GM08714 (cell line): ENCODE measurements at regions not wholly inside any gene's neighbourhood (a gene's known extent, or its start where the extent isn't known, plus 50 kb on each side); places are given as distances from the start of the nearest gene placed in this dataset.

Source experiments
- H3K4me3 ChIP-seq: fragments of 200-500 bp; sonication (Bioruptor generic); 2 replicates; pipeline ENCODE4 v1.5.1; 2014; ENCODE audit warnings: mild to moderate bottlenecking, low read length, inconsistent platforms
- ZNF274 ChIP-seq: IDR thresholded peaks from 2 replicates; pipeline ENCODE4 v1.6.1; 2012; ENCODE audit warnings: mild to moderate bottlenecking, low read depth, low read length

GRCh38 chr16:79933603-79934002 lies 333.1 kb upstream of the MAF start:
- H3K4me3 ChIP-seq, result no peak overlapping the region
- no peak for TF ChIP-seq ZNF274

- no peak overlapping the region for H3K4me3 ChIP-seq
- TF ChIP-seq ZNF274, result no peak
Observed at GRCh38 chr16:79932572-79932971, 332.0 kb upstream of the MAF start.

GRCh38 chr16:79931721-79932120 lies 331.2 kb upstream of the MAF start:
- H3K4me3 ChIP-seq, result no peak overlapping the region
- TF ChIP-seq ZNF274, result no peak

DNA sequence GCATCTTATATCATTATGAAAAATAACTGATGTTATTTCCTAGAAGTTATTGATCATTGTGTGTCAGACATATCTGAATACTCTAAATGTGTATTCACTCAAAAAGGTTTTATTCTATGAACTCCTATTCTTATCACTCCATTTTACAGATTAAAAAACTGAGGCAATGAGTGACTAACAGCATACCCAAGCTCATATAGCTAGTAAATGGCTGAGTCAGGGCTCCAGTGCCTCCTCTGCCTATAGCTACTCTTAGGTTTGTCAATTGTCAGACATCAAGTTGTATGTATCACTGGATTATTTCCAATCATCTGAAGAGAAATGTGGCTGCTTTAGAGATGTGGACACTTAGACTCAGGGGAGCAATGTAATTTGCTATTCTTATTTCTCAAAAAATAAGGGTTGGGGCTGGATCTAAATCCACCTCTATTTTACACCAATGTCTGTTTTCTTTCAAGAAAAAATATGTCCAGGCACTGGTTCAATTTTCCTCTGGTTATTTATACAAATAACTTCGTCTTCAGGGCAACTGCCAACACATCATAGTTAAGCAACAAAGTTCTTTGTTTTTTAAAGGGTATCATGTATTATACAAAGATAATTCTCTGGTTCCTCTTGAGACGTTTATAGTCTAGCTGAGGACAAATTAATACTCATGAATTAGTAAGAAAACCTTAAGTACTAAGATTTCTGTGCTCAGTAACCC lies 328.9 kb upstream of the MAF start:
- no peak for TF ChIP-seq ZNF274
- H3K4me3 ChIP-seq, result no peak overlapping the region

GRCh38 chr16:79928142-79928873 lies 327.8 kb upstream of the MAF start:
- no peak overlapping the region for H3K4me3 ChIP-seq
- no peak for TF ChIP-seq ZNF274

DNA sequence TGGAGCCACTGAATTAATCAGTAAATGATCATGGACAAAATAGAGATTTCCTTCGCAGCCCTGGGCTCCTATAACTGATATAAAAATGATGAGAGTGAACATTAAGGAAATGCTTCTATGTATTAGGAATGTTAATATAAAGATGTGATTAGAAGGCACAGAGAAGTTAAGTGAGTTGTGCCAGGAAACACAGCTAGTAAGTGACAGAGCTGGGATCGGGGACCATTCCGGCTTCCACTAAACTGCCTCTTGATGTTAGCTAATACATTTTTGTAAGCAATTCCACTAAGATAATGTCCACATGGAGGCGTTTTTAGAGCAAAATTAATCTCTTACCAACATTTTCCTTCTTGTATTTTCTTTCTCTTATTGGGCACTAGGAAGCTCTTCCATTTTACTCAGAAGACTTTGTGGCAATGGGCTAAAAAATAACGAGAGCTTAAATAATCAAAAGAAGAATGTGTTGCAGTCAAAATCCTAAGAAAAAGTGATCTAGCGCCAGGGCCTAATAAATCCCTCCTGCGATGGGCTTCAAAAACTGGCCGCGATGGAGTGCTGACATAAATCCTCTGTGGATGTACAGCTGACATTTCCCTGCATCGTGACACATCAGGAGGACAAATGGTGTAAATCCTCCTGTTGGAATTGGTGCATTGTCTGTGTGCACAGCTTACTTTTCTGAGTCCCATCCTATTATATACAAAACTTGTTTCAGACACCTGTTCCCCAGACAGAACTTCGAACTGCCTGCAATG lies 326.1 kb upstream of the MAF start:
- no peak for TF ChIP-seq ZNF274
- H3K4me3 ChIP-seq, result no peak overlapping the region

- H3K4me3 ChIP-seq, result no peak overlapping the region
- no peak for TF ChIP-seq ZNF274
Observed at GRCh38 chr16:79923431-79923830, 322.9 kb upstream of the MAF start.

DNA sequence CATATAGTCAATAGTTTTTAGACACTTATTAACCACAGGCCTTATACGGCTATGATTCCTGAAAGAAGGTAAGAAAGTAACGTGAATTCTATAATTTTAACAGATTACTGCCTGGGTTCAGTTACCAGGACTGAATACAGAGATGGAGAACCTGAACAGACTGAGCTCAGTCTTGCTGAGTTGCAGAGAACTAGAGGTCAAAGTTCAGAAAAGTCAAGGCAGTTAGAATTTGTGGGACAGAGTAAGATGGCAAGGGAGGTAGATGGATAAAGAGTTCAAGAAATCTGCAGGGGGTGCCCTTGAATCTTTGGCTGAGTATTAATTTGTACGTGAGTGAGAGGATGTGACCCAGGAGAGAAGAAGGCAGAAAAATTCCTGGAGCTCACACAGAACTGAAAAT lies 320.1 kb upstream of the MAF start:
- no peak for TF ChIP-seq ZNF274
- no peak overlapping the region for H3K4me3 ChIP-seq

DNA sequence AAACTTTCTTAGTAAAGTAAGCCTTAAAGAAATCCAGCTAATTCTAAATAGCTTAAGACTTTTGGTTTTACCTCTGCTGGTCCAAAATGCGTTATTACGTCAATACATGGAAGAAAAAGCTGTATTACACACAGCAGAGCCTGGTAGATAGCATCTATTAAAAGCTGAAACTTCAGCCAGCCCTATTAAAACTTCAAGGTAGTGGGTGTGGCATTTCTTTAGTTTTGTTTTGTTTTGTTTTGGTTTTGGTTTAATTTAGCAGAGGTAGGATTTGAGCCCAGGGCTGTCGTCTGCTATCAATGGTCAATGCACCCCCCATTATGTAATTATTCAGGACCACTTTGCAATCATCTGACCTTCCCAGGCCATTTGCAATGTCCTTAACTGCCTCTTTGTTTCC lies 318.4 kb upstream of the MAF start:
- H3K4me3 ChIP-seq, result no peak overlapping the region
- no peak for TF ChIP-seq ZNF274

- no peak overlapping the region for H3K4me3 ChIP-seq
- no peak for TF ChIP-seq ZNF274
Observed at GRCh38 chr16:79915761-79916160, 315.2 kb upstream of the MAF start.

DNA sequence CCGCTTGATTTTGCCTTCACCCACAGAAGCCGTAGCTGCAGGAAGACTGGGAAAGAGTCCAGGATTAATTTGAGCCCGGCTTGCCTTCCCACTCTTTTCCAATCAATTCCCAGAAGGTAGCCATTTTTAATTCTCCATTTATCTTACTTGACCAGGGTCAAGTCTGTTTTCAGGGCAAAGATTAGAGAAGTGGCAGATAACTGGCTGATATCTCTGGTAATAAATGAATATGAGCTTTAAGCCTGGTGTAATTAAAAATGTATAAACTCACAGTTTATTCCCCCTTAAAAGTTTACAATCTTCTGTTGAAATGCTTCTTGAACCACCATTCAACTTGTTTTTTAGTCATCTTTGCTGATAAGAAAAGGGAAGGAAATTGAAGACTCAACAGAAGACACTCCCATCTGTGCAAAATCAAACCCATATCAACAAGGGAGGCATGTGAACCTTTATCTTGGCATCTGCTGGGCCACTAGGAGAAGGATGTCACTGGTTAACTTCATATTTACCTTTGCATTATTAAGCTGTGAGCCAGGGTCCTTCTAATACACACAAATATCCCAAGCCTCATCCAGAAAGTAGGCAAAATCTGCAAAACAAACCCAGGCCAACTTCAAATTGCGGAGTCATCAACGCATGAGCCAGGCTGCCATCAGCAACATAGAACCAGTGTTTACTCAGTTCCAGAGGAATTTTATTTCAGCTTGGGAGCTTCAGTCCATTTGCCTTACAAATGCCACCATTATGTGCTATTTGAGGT lies 314.6 kb upstream of the MAF start:
- TF ChIP-seq ZNF274, result no peak
- H3K4me3 ChIP-seq, result no peak overlapping the region

GRCh38 chr16:79912592-79913310 lies 312.2 kb upstream of the MAF start:
- H3K4me3 ChIP-seq, result no peak overlapping the region
- no peak for TF ChIP-seq ZNF274

DNA sequence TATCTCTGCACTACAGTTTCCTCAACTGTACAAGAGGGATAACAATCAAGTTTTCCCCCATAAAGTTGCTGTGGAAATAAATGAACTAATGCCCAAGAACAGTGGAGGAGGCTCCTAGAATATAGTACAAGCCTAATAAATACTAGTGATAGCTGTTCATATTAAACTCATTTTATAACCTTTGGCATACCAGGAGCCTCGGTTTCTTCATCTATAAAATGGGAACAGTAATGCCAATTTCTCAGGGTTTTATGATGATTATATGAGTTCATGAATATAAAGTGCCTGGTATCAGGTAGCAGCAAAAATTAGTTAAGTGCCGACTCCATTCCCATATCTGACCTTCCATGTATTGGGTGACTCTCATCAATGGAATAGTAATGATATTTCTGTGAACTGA lies 311.1 kb upstream of the MAF start:
- TF ChIP-seq ZNF274, result no peak
- no peak overlapping the region for H3K4me3 ChIP-seq

- no peak overlapping the region for H3K4me3 ChIP-seq
- TF ChIP-seq ZNF274, result no peak
Observed at GRCh38 chr16:79909571-79909970, 309.0 kb upstream of the MAF start.

DNA sequence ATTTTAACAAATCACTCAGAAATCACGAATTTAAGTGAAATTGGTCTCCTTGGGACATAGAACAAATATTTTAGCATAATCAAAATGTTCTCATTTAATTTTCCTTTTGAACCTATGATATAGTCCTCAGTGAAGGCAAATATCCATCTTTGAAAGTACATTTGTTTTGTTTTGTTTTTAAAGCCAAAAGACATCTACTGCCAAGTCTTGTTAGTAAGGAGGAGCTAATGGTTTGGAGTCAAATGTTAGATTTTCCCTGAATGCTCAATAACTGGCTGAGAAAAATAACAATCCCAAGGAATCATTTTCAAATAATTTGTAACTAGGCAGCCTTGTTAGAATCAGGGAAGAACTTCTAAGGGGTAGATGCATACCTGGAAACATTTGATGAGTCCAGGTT lies 302.9 kb upstream of the MAF start:
- no peak overlapping the region for H3K4me3 ChIP-seq
- no peak for TF ChIP-seq ZNF274
